K562 (cell line): ENCODE measurements at regions not wholly inside any gene's neighbourhood (a gene's known extent, or its start where the extent isn't known, plus 50 kb on each side); places are given as distances from the start of the nearest gene placed in this dataset.

ENCODE experiments used
- ATAC-seq: fragments of 200-7000 bp; cut with Tn5 transposase; 3 replicates; pipeline ENCODE4 v1.9.1; 2020; ENCODE audit warnings: moderate library complexity
- BruUV-seq: library from RNA; stranded (reverse); fragments of 400-500 nt; replicated peaks from 2 replicates; lab custom pipeline; 2021; lab: Mats Ljungman, UMichigan
- CTCF ChIA-PET: fragments of 300-600 bp; formaldehyde crosslinking; extraction: SDS; loops from one replicate; lab custom pipeline; 2021; ENCODE audit warnings: low intra/inter-chr PET ratio; lab: Yijun Ruan, JAX
- POLR2A ChIA-PET: fragments of 300-600, 350-650 bp; sonication (Branson Sonifier 250); formaldehyde crosslinking; extraction: SDS; loops from one replicate; lab custom pipeline; 2021; ENCODE audit warnings: antibody characterized with exemption, inconsistent platforms; lab: Yijun Ruan, JAX
- DNase-seq, 4 experiments: peaks; one replicate each; pipeline versions ENCODE4 v3.0.0 to v3.0.0-alpha.2; 2011 to 2018; ENCODE audit warnings: low spot score in 3 of 4, mixed read lengths in 3 of 4; ENCODE audit errors: extremely low read depth in 1 of 4
- FAIRE-seq: peaks from 2 replicates; lab custom pipeline; 2011; peaks lifted over from hg19 to GRCh38; lab: Jason Lieb, UNC
- H2AFZ ChIP-seq: 2 replicates; pipeline ENCODE4 v1.6.0; 2011; ENCODE audit warnings: low read depth, low read length, control low read depth, inconsistent platforms
- H3K27ac ChIP-seq: fragments of 200-600 bp; 3 replicates; pipeline ENCODE4 v1.8.0; 2011; ENCODE audit warnings: low read depth, mild to moderate bottlenecking, control low read depth, inconsistent platforms, low read length, moderate library complexity, mixed read lengths; ENCODE audit errors: extremely low read depth
- H3K27me3 ChIP-seq, 2 experiments: fragments of 300-600 bp in 1 of 2; 2 replicates in 1 of 2; 3 replicates in 1 of 2; pipeline versions ENCODE4 v1.6.0 to v1.8.0; 2011; ENCODE audit warnings: inconsistent platforms in 2 of 2, low read length in 2 of 2, mild to moderate bottlenecking in 1 of 2, mixed read lengths in 1 of 2, moderate library complexity in 1 of 2; ENCODE audit not compliant: control insufficient read depth in 2 of 2, insufficient read depth in 2 of 2
- H3K36me3 ChIP-seq: fragments of 300-600 bp; 3 replicates; pipeline ENCODE4 v1.8.0; 2011; ENCODE audit warnings: mild to moderate bottlenecking, low read length, inconsistent platforms; ENCODE audit not compliant: control insufficient read depth, insufficient read depth
- H3K4me1 ChIP-seq, 2 experiments: fragments of 200-600 bp in 1 of 2; replicated peaks in 1 of 2; 2 replicates in 1 of 2; 3 replicates in 1 of 2; pipeline versions ENCODE4 v1.5.1 to v1.8.0; 2011; ENCODE audit warnings: inconsistent platforms in 2 of 2, low read length in 2 of 2, mild to moderate bottlenecking in 1 of 2, mixed read lengths in 1 of 2, moderate library complexity in 1 of 2; ENCODE audit not compliant: control insufficient read depth in 2 of 2, insufficient read depth in 2 of 2
- H3K4me2 ChIP-seq: 2 replicates; pipeline ENCODE4 v1.6.1; 2011; ENCODE audit warnings: low read length, control low read depth, inconsistent platforms, mixed read lengths; ENCODE audit not compliant: insufficient read depth
- H3K4me3 ChIP-seq: fragments of 200-600 bp; sonication (generic), shearing (Covaris generic); 2 replicates; pipeline ENCODE4 v1.5.1; 2016; ENCODE audit warnings: control low read depth, inconsistent platforms
- H3K79me2 ChIP-seq: fragments of 200-600 bp; 3 replicates; pipeline ENCODE4 v1.8.0; 2011; ENCODE audit warnings: low read length, inconsistent platforms; ENCODE audit not compliant: control insufficient read depth, insufficient read depth
- H3K9ac ChIP-seq, 2 experiments: 2 replicates each; pipeline versions ENCODE4 v1.6.0 to v1.6.1; 2011; ENCODE audit warnings: low read depth in 2 of 2, low read length in 2 of 2, control low read depth in 1 of 2, inconsistent platforms in 1 of 2, mild to moderate bottlenecking in 1 of 2, mixed read lengths in 1 of 2; ENCODE audit not compliant: insufficient read depth in 1 of 2
- H3K9me1 ChIP-seq: one replicate; pipeline ENCODE4 v1.6.0; 2011; ENCODE audit warnings: inconsistent platforms, mild to moderate bottlenecking, low read length, moderate library complexity; ENCODE audit not compliant: control insufficient read depth, insufficient read depth
- H3K9me3 ChIP-seq: replicated peaks from 2 replicates; pipeline ENCODE4 v1.5.1; 2011; ENCODE audit warnings: low read depth, low read length, inconsistent platforms; ENCODE audit not compliant: control insufficient read depth, insufficient read depth
- H4K20me1 ChIP-seq: replicated peaks from 2 replicates; pipeline ENCODE4 v1.6.1; 2011; ENCODE audit warnings: low read length, inconsistent platforms, mixed read lengths; ENCODE audit not compliant: control insufficient read depth, insufficient read depth
- CEBPZ ChIP-seq: fragments of 150-350 bp; IDR thresholded peaks from 2 replicates; pipeline ENCODE4 v1.6.1; 2014; ENCODE audit warnings: low read depth, mild to moderate bottlenecking, low read length, borderline replicate concordance
- ELK3 ChIP-seq: fragments of 450-650 bp; formaldehyde crosslinking; IDR thresholded peaks from 2 replicates; pipeline ENCODE4 v1.4.0; 2020; ENCODE audit warnings: mild to moderate bottlenecking
- HDAC3 ChIP-seq: fragments of 450-650 bp; IDR thresholded peaks from 2 replicates; pipeline ENCODE4 v1.6.1; 2018; ENCODE audit warnings: borderline replicate concordance, mild to moderate bottlenecking, moderate library complexity; ENCODE audit not compliant: partially characterized antibody
- PHTF2 ChIP-seq: fragments of 250-450 bp; sonication (Bioruptor Pico); IDR thresholded peaks from 2 replicates; pipeline ENCODE4 v1.5.0; 2021; ENCODE audit warnings: mild to moderate bottlenecking
- RBM15 ChIP-seq: fragments of 200-400 bp; formaldehyde crosslinking; IDR thresholded peaks from 2 replicates; pipeline ENCODE4 v1.6.1; 2018; ENCODE audit warnings: mild to moderate bottlenecking, low read length, moderate library complexity; ENCODE audit not compliant: insufficient read depth
- WGBS: fragments of 100-300 bp; shearing (Covaris generic); methylation state at CpG from one replicate; pipeline ENCODE4 v1.1.6; 2016; ENCODE audit warnings: low coverage, mixed read lengths; ENCODE audit not compliant: insufficient coverage; ENCODE audit errors: missing lambda C conversion rate; 5-methylcytosine and 5-hydroxymethylcytosine counted together
- in situ Hi-C: fragments of 300-500 bp; cut with MboI; formaldehyde crosslinking; loops from 4 replicates; pipeline ENCODE4 v1.15.0; 2018; ENCODE audit warnings: inconsistent platforms, mixed read lengths
- intact Hi-C: fragments of 100-400 bp; cut with micrococcal nuclease; formaldehyde crosslinking; loops from 2 replicates; pipeline ENCODE4 v1.14.2; 2022

- TF ChIP-seq CEBPZ = no peak
- TF ChIP-seq ELK3 (CRISPR knock-in tag) = no peak
Measured at GRCh38 chr12:97335115-97335514, 127.5 kb upstream of the RMST start (continued).

GRCh38 chr12:97336900-97337751 is 125.5 kb upstream of the RMST start:
- FAIRE-seq (no peak), ATAC-seq (no peak), DNase-seq (no peak)
- H3K9ac ChIP-seq = no peak overlapping the region
- BruUV-seq = no TSS peak
- no peaks in the 10 kb centered on the region for H3K27me3 ChIP-seq
- H3K27ac ChIP-seq = no peak overlapping the region
- no peaks in the 10 kb centered on the region for H3K4me1 ChIP-seq
- no peaks in the 10 kb centered on the region for H4K20me1 ChIP-seq
- no peak overlapping the region for H3K4me3 ChIP-seq
- H3K4me2 ChIP-seq = no peak overlapping the region
- no peaks in the 10 kb centered on the region for H3K9me1 ChIP-seq
- intact Hi-C loops (no loop called here), in situ Hi-C loops (no loop called here)
- H3K36me3 ChIP-seq = no peaks in the 10 kb centered on the region
- H3K79me2 ChIP-seq = no peaks in the 10 kb centered on the region
- POLR2A ChIA-PET = no interaction called here
- CTCF ChIA-PET = no interaction called here
- H3K9me3 ChIP-seq = no peaks in the 10 kb centered on the region
- WGBS = 1% methylated on average over 7 of the region's 7 CpGs
- no peak overlapping the region for H2AFZ ChIP-seq
- TF ChIP-seq RBM15 = no peak
- no peak for TF ChIP-seq PHTF2
- TF ChIP-seq HDAC3 = no peak
